ENCODE measurements at regions not wholly inside any gene's neighbourhood (a gene's known extent, or its start where the extent isn't known, plus 50 kb on each side); places are given as distances from the start of the nearest gene placed in this dataset.
"Not testable (repeated sequence)": the region's sequence is repeated elsewhere in the genome, so short reads cannot be mapped to it uniquely, and the experiment has no call there.

- peak; percentile 3 for DNase-seq (ENCODE audit: low spot score)
Measured at GRCh38 chr4:84379917-84380641, 119.0 kb downstream of the NKX6-1 start.

GRCh38 chr4:84378983-84379382, 120.1 kb downstream of the NKX6-1 start:
- no peak for DNase-seq (ENCODE audit: low spot score)

GRCh38 chr4:84378356-84378755, 120.7 kb downstream of the NKX6-1 start:
- DNase-seq (ENCODE audit: low spot score) = no peak

- no peak for DNase-seq (ENCODE audit: low spot score)
Measured at GRCh38 chr4:84366907-84367306, 132.2 kb downstream of the NKX6-1 start.

- DNase-seq (ENCODE audit: low spot score) = no peak
Measured at GRCh38 chr4:84366161-84366560, 132.9 kb downstream of the NKX6-1 start.

GRCh38 chr4:84362896-84363655, 136.0 kb downstream of the NKX6-1 start:
- no peak for DNase-seq (ENCODE audit: low spot score)

- no peak for DNase-seq (ENCODE audit: low spot score)
Measured at GRCh38 chr4:84342161-84342560, 156.9 kb downstream of the NKX6-1 start.

- no peak for DNase-seq (ENCODE audit: low spot score)
Measured at GRCh38 chr4:84341559-84341958, 157.5 kb downstream of the NKX6-1 start.

GRCh38 chr4:84338367-84338766, 160.7 kb downstream of the NKX6-1 start:
- DNase-seq (ENCODE audit: low spot score) = no peak

GRCh38 chr4:84336964-84337705, 162.0 kb downstream of the NKX6-1 start:
- no peak for DNase-seq (ENCODE audit: low spot score)

GRCh38 chr4:84327526-84327925, 171.6 kb downstream of the NKX6-1 start:
- DNase-seq (ENCODE audit: low spot score) = no peak

- no peak for DNase-seq (ENCODE audit: low spot score)
Measured at GRCh38 chr4:84325625-84326024, 173.5 kb downstream of the NKX6-1 start.

GRCh38 chr4:84324303-84325245, 174.5 kb downstream of the NKX6-1 start:
- no peak for DNase-seq (ENCODE audit: low spot score)

- DNase-seq (ENCODE audit: low spot score) = no peak
Measured at GRCh38 chr4:84319124-84319523, 180.0 kb downstream of the NKX6-1 start.

- DNase-seq (ENCODE audit: low spot score) = no peak
Measured at GRCh38 chr4:84317513-84317912, 181.6 kb downstream of the NKX6-1 start.

GRCh38 chr4:84312426-84313012, 186.6 kb downstream of the NKX6-1 start:
- no peak for DNase-seq (ENCODE audit: low spot score)

- no peak for DNase-seq (ENCODE audit: low spot score)
Measured at GRCh38 chr4:84309191-84309590, 189.9 kb downstream of the NKX6-1 start.

GRCh38 chr4:84298719-84299254, 200.3 kb downstream of the NKX6-1 start:
- DNase-seq (ENCODE audit: low spot score) = not testable (repeated sequence)

- no peak for DNase-seq (ENCODE audit: low spot score)
Measured at GRCh38 chr4:84298023-84298718, 200.9 kb downstream of the NKX6-1 start.

GRCh38 chr4:84291969-84292368, 207.1 kb downstream of the NKX6-1 start:
- no peak for DNase-seq (ENCODE audit: low spot score)
